CD8-positive, alpha-beta memory T cell (primary cell): ENCODE measurements at regions not wholly inside any gene's neighbourhood (a gene's known extent, or its start where the extent isn't known, plus 50 kb on each side); places are given as distances from the start of the nearest gene placed in this dataset.

ENCODE experiments used
- CTCF ChIA-PET: fragments of 350-600 bp; sonication (Branson Sonifier 250); formaldehyde crosslinking; loops from one replicate; lab custom pipeline; 2021; ENCODE audit warnings: antibody characterized with exemption; lab: Charles Lee
- POLR2A ChIA-PET: fragments of 350-600 bp; sonication (Branson Sonifier 250); formaldehyde crosslinking; loops from one replicate; lab custom pipeline; 2021; ENCODE audit warnings: antibody characterized with exemption; lab: Charles Lee
- DNase-seq, 5 donors: peaks; one replicate each; pipeline versions ENCODE4 v3.0.0 to v3.0.0-alpha.2; 2020 to 2022; ENCODE audit warnings: mixed read lengths in 1 of 5
- H3K27ac ChIP-seq: one replicate; pipeline ENCODE4 v1.7.0; 2013; ENCODE audit warnings: low read depth, mild to moderate bottlenecking, low read length, moderate library complexity
- H3K27me3 ChIP-seq: 2 replicates; pipeline ENCODE4 v1.7.0; 2013; ENCODE audit warnings: low read length, mild to moderate bottlenecking; ENCODE audit not compliant: insufficient read depth, poor library complexity, severe bottlenecking
- H3K36me3 ChIP-seq: 2 replicates; pipeline ENCODE4 v1.7.0; 2013; ENCODE audit warnings: mild to moderate bottlenecking, low read length, moderate library complexity; ENCODE audit not compliant: insufficient read depth
- H3K4me1 ChIP-seq: 2 replicates; pipeline ENCODE4 v1.7.0; 2013; ENCODE audit warnings: mild to moderate bottlenecking, low read length, moderate library complexity; ENCODE audit not compliant: insufficient read depth
- H3K4me3 ChIP-seq: 2 replicates; pipeline ENCODE4 v1.7.0; 2013; ENCODE audit warnings: mild to moderate bottlenecking, low read length
- H3K9me3 ChIP-seq: 2 replicates; pipeline ENCODE4 v1.7.0; 2013; ENCODE audit warnings: mild to moderate bottlenecking, low read length
- H3K27ac Mint-ChIP-seq, 8 donors: one replicate each; pipeline ENCODE4 v1.8.0; 2020 to 2021; ENCODE audit warnings: mixed read lengths in 8 of 8, mild to moderate bottlenecking in 6 of 8, inconsistent platforms in 3 of 8, moderate library complexity in 3 of 8
- H3K27me3 Mint-ChIP-seq, 2 donors: one replicate each; pipeline ENCODE4 v1.8.0; 2020 to 2021; ENCODE audit warnings: mixed read lengths in 2 of 2, mild to moderate bottlenecking in 1 of 2, moderate library complexity in 1 of 2
- H3K36me3 Mint-ChIP-seq, 3 donors: one replicate each; pipeline ENCODE4 v1.8.0; 2020 to 2021; ENCODE audit warnings: mixed read lengths in 3 of 3, inconsistent platforms in 1 of 3, mild to moderate bottlenecking in 1 of 3
- H3K4me1 Mint-ChIP-seq, 3 donors: one replicate each; pipeline ENCODE4 v1.8.0; 2020 to 2021; ENCODE audit warnings: mixed read lengths in 3 of 3, inconsistent platforms in 1 of 3, mild to moderate bottlenecking in 1 of 3
- H3K4me3 Mint-ChIP-seq, 7 donors: one replicate each; pipeline ENCODE4 v1.8.0; 2020 to 2021; ENCODE audit warnings: mixed read lengths in 7 of 7, mild to moderate bottlenecking in 6 of 7, moderate library complexity in 4 of 7, inconsistent platforms in 2 of 7
- H3K9me3 Mint-ChIP-seq, 5 donors: one replicate each; pipeline ENCODE4 v1.8.0; 2020 to 2022; ENCODE audit warnings: mixed read lengths in 5 of 5, mild to moderate bottlenecking in 3 of 5, moderate library complexity in 2 of 5, inconsistent platforms in 1 of 5

GRCh38 chr7:113491305-113491704 lies 373.0 kb upstream of the SMIM30 start:
- Histone ChIP-seq H3K27me3 (no peaks in the 10 kb centered on the region), H3K27ac (no peak overlapping the region), H3K36me3 (no peaks in the 10 kb centered on the region), H3K4me1 (no peaks in the 10 kb centered on the region), H3K4me3 (no peak overlapping the region), H3K9me3 (no peaks in the 10 kb centered on the region)
- no peak overlapping the region for H3K4me3 Mint-ChIP-seq
- H3K27me3 Mint-ChIP-seq, result no peaks in the 10 kb centered on the region
- no peaks in the 10 kb centered on the region for H3K4me1 Mint-ChIP-seq
- DNase-seq, result no peak
- H3K36me3 Mint-ChIP-seq, result no peaks in the 10 kb centered on the region
- ChIA-PET CTCF (no interaction called here), POLR2A (no interaction called here)
- no peak overlapping the region for H3K27ac Mint-ChIP-seq
- H3K9me3 Mint-ChIP-seq, result peaks cover 0 to 2% (median 0%) of the 10 kb centered on the region in 5 donors

GRCh38 chr7:113487925-113488731 lies 369.8 kb upstream of the SMIM30 start:
- H3K4me1 ChIP-seq, result no peaks in the 10 kb centered on the region
- H3K27ac ChIP-seq, result no peak overlapping the region
- CTCF ChIA-PET, result no interaction called here
- Mint-ChIP-seq H3K27ac (no peak overlapping the region), H3K4me1 (no peaks in the 10 kb centered on the region), H3K9me3 (peaks cover 0 to 4% (median 2%) of the 10 kb centered on the region in 5 donors), H3K36me3 (no peaks in the 10 kb centered on the region), H3K4me3 (no peak overlapping the region), H3K27me3 (no peaks in the 10 kb centered on the region)
- no peaks in the 10 kb centered on the region for H3K27me3 ChIP-seq
- H3K4me3 ChIP-seq, result no peak overlapping the region
- POLR2A ChIA-PET, result no interaction called here
- H3K9me3 ChIP-seq, result no peaks in the 10 kb centered on the region
- no peaks in the 10 kb centered on the region for H3K36me3 ChIP-seq
- DNase-seq, result no peak

GRCh38 chr7:113486548-113486947 lies 368.2 kb upstream of the SMIM30 start:
- Mint-ChIP-seq H3K9me3 (peaks cover 0 to 4% (median 2%) of the 10 kb centered on the region in 5 donors), H3K36me3 (no peaks in the 10 kb centered on the region), H3K27me3 (no peaks in the 10 kb centered on the region), H3K4me3 (no peak overlapping the region), H3K4me1 (no peaks in the 10 kb centered on the region), H3K27ac (no peak overlapping the region)
- Histone ChIP-seq H3K9me3 (no peaks in the 10 kb centered on the region), H3K4me1 (no peaks in the 10 kb centered on the region), H3K27ac (no peak overlapping the region), H3K4me3 (no peak overlapping the region), H3K36me3 (no peaks in the 10 kb centered on the region), H3K27me3 (no peaks in the 10 kb centered on the region)
- POLR2A ChIA-PET, result no interaction called here
- DNase-seq, result no peak
- CTCF ChIA-PET, result no interaction called here

GRCh38 chr7:113483657-113484056 lies 365.3 kb upstream of the SMIM30 start:
- POLR2A ChIA-PET, result no interaction called here
- no peaks in the 10 kb centered on the region for H3K9me3 ChIP-seq
- CTCF ChIA-PET, result no interaction called here
- Mint-ChIP-seq H3K27ac (no peak overlapping the region), H3K4me3 (no peak overlapping the region), H3K36me3 (no peaks in the 10 kb centered on the region), H3K27me3 (no peaks in the 10 kb centered on the region), H3K9me3 (peaks cover 0 to 4% (median 0%) of the 10 kb centered on the region in 5 donors), H3K4me1 (no peaks in the 10 kb centered on the region)
- H3K27ac ChIP-seq, result no peak overlapping the region
- H3K27me3 ChIP-seq, result no peaks in the 10 kb centered on the region
- no peaks in the 10 kb centered on the region for H3K4me1 ChIP-seq
- no peak for DNase-seq
- H3K4me3 ChIP-seq, result no peak overlapping the region
- H3K36me3 ChIP-seq, result no peaks in the 10 kb centered on the region

- no peak for DNase-seq
- no peaks in the 10 kb centered on the region for H3K4me1 Mint-ChIP-seq
- no peak overlapping the region for H3K4me3 Mint-ChIP-seq
- H3K27ac ChIP-seq, result no peak overlapping the region
- ChIA-PET POLR2A (no interaction called here), CTCF (no interaction called here)
- H3K4me1 ChIP-seq, result no peaks in the 10 kb centered on the region
- H3K9me3 ChIP-seq, result no peaks in the 10 kb centered on the region
- no peak overlapping the region for H3K27ac Mint-ChIP-seq
- no peaks in the 10 kb centered on the region for H3K36me3 Mint-ChIP-seq
- H3K27me3 Mint-ChIP-seq, result peaks cover 0 to 2% of the 10 kb centered on the region in 2 donors
- H3K9me3 Mint-ChIP-seq, result peaks cover 0 to 5% (median 2%) of the 10 kb centered on the region in 5 donors
- H3K27me3 ChIP-seq, result no peaks in the 10 kb centered on the region
- H3K4me3 ChIP-seq, result no peak overlapping the region
- H3K36me3 ChIP-seq, result no peaks in the 10 kb centered on the region
Observed at GRCh38 chr7:113480537-113480936, 362.2 kb upstream of the SMIM30 start.

GRCh38 chr7:113464096-113464855 lies 345.9 kb upstream of the SMIM30 start:
- Histone ChIP-seq H3K36me3 (no peaks in the 10 kb centered on the region), H3K4me3 (no peak overlapping the region), H3K4me1 (no peaks in the 10 kb centered on the region), H3K9me3 (no peaks in the 10 kb centered on the region), H3K27me3 (no peaks in the 10 kb centered on the region), H3K27ac (no peak overlapping the region)
- ChIA-PET POLR2A (no interaction called here), CTCF (no interaction called here)
- Mint-ChIP-seq H3K27me3 (no peaks in the 10 kb centered on the region), H3K27ac (no peak overlapping the region), H3K4me3 (no peak overlapping the region), H3K9me3 (peaks cover 0 to 3% (median 2%) of the 10 kb centered on the region in 5 donors), H3K36me3 (no peaks in the 10 kb centered on the region), H3K4me1 (no peaks in the 10 kb centered on the region)
- no peak for DNase-seq

- POLR2A ChIA-PET, result no interaction called here
- CTCF ChIA-PET, result no interaction called here
- Mint-ChIP-seq H3K4me3 (no peak overlapping the region), H3K9me3 (peaks cover 0 to 2% (median 2%) of the 10 kb centered on the region in 5 donors), H3K4me1 (no peaks in the 10 kb centered on the region), H3K27me3 (no peaks in the 10 kb centered on the region), H3K36me3 (no peaks in the 10 kb centered on the region), H3K27ac (no peak overlapping the region)
- no peaks in the 10 kb centered on the region for H3K4me1 ChIP-seq
- H3K27me3 ChIP-seq, result no peaks in the 10 kb centered on the region
- no peaks in the 10 kb centered on the region for H3K36me3 ChIP-seq
- H3K27ac ChIP-seq, result no peak overlapping the region
- no peak for DNase-seq
- no peak overlapping the region for H3K4me3 ChIP-seq
- no peaks in the 10 kb centered on the region for H3K9me3 ChIP-seq
Observed at GRCh38 chr7:113460067-113460466, 341.7 kb upstream of the SMIM30 start.

GRCh38 chr7:113456533-113456932 lies 338.2 kb upstream of the SMIM30 start:
- H3K36me3 Mint-ChIP-seq, result no peaks in the 10 kb centered on the region
- no peaks in the 10 kb centered on the region for H3K9me3 Mint-ChIP-seq
- ChIA-PET CTCF (no interaction called here), POLR2A (no interaction called here)
- Histone ChIP-seq H3K36me3 (no peaks in the 10 kb centered on the region), H3K27me3 (no peaks in the 10 kb centered on the region), H3K4me3 (no peak overlapping the region), H3K4me1 (no peaks in the 10 kb centered on the region), H3K9me3 (no peaks in the 10 kb centered on the region), H3K27ac (no peak overlapping the region)
- no peaks in the 10 kb centered on the region for H3K27me3 Mint-ChIP-seq
- H3K27ac Mint-ChIP-seq, result no peak overlapping the region
- no peak for DNase-seq
- no peak overlapping the region for H3K4me3 Mint-ChIP-seq
- H3K4me1 Mint-ChIP-seq, result no peaks in the 10 kb centered on the region
